Aorta (tissue), 5 donors: ENCODE measurements at regions not wholly inside any gene's neighbourhood (a gene's known extent, or its start where the extent isn't known, plus 50 kb on each side); places are given as distances from the start of the nearest gene placed in this dataset.
"Not testable (repeated sequence)": the region's sequence is repeated elsewhere in the genome, so short reads cannot be mapped to it uniquely, and the experiment has no call there.

Experiments used
- ATAC-seq: fragments of 200-7000 bp; cut with Tn5 transposase; one replicate; pipeline ENCODE4 v1.9.1; 2022; ENCODE audit warnings: moderate library complexity; ENCODE audit not compliant: low FRiP score
- DNase-seq, 2 donors: peaks; one replicate each; pipeline ENCODE4 v3.0.0-alpha.2; 2020
- H3K27ac ChIP-seq, 2 donors: one replicate each; pipeline ENCODE4 v1.5.1; 2013; ENCODE audit warnings: low read length in 2 of 2, mild to moderate bottlenecking in 2 of 2, moderate library complexity in 2 of 2, control low read depth in 1 of 2, inconsistent platforms in 1 of 2, low read depth in 1 of 2
- H3K27me3 ChIP-seq, 2 donors: one replicate each; pipeline ENCODE4 v1.6.1; 2013; ENCODE audit warnings: control low read depth in 1 of 2, low read length in 1 of 2, mild to moderate bottlenecking in 1 of 2, moderate library complexity in 1 of 2; ENCODE audit not compliant: insufficient read depth in 2 of 2, control insufficient read depth in 1 of 2
- H3K36me3 ChIP-seq, 2 donors: one replicate each; pipeline ENCODE4 v1.6.1; 2013; ENCODE audit warnings: control low read depth in 1 of 2, low read length in 1 of 2, mild to moderate bottlenecking in 1 of 2; ENCODE audit not compliant: insufficient read depth in 2 of 2, control insufficient read depth in 1 of 2
- H3K4me1 ChIP-seq, 2 donors: one replicate each; pipeline ENCODE4 v1.6.1; 2013; ENCODE audit warnings: low read length in 2 of 2, control low read depth in 1 of 2, mild to moderate bottlenecking in 1 of 2, moderate library complexity in 1 of 2; ENCODE audit not compliant: insufficient read depth in 2 of 2, control insufficient read depth in 1 of 2
- H3K4me3 ChIP-seq, 2 donors: one replicate each; pipeline ENCODE4 v1.5.1; 2013; ENCODE audit warnings: low read length in 2 of 2, control low read depth in 1 of 2, mild to moderate bottlenecking in 1 of 2
- H3K9me3 ChIP-seq: one replicate; pipeline ENCODE4 v1.6.1; 2013; ENCODE audit warnings: mild to moderate bottlenecking, low read length; ENCODE audit not compliant: control insufficient read depth
- WGBS, 2 donors: extraction: QIAGEN DNeasy Blood & Tissue Kit; methylation state at CpG; one replicate each; pipeline ENCODE4 v1.1.7; 2013; 5-methylcytosine and 5-hydroxymethylcytosine counted together
- intact Hi-C, 2 donors: fragments of 100-400 bp; cut with DNase I; formaldehyde crosslinking; loops; one replicate each; pipeline versions ENCODE4 v1.14.2 to v1.15.0; 2022
- donor health status: healthy with polysubstance abuse.
- donor health status: Bipolar disorder and iron deficiency.
- donor health status: DM: no; HTN: no; CAD: no.
- donor health status: DM: no; HTN: no; CAD: no.
- donor health status: DM: yes; HTN: yes; CAD: no.

- ATAC-seq (no peak), DNase-seq (no peak)
- Histone ChIP-seq H3K4me1 (no peaks in the 10 kb centered on the region), H3K4me3 (no peak overlapping the region), H3K36me3 (no peaks in the 10 kb centered on the region), H3K27ac (no peak overlapping the region), H3K27me3 (no peaks in the 10 kb centered on the region), H3K9me3 (no peaks in the 10 kb centered on the region)
- intact Hi-C loops, result no loop called here
- 55 to 60% methylated on average over 4 of the region's 4 CpGs for WGBS, 2 donors
Observed at GRCh38 chr1:57549300-57549699, 125.4 kb upstream of the DAB1 start.

DNA sequence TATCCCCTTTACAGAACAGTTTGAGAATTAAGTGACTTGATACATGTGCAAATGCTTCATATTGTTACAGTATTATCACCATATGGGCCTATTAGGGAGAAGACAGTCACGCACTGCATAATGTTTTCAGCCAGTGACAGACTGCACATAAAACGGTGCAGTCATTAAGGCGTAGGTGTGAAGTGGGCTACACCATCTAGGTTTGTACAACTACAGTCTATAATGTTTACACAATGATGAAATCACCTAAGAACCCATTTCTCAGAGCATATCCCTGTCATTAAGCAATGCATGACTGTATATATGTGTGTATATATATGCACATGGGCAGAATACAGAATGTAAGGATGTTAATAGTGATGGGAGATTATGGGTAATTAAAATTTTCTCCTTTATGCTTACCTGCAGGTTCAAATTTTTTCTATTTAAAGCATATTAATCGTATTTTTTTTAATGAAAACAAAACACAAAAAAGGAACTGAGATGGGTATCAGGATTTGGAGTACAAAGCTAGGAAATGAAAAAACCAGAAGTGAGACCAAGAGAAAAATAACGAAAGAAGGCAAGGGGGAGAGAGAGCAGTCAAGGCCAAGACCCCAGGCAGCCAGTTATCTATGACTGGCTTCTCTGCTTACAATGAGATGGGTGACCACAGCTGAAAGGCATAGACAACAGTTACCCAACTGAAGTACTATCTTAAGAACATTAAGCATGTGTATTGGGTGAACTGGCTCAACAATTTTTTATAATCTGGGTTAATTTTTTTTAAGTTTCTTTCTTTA, 122.9 kb upstream of the DAB1 start:
- H3K9me3 ChIP-seq, result no peaks in the 10 kb centered on the region
- no peaks in the 10 kb centered on the region for H3K27me3 ChIP-seq
- H3K4me3 ChIP-seq, result no peak overlapping the region
- ATAC-seq (no peak), DNase-seq (no peak)
- no peaks in the 10 kb centered on the region for H3K4me1 ChIP-seq
- no peak overlapping the region for H3K27ac ChIP-seq
- intact Hi-C loops, result no loop called here
- WGBS, 2 donors, result 65 to 71% methylated on average over 5 of the region's 5 CpGs
- H3K36me3 ChIP-seq, result no peaks in the 10 kb centered on the region

DNA sequence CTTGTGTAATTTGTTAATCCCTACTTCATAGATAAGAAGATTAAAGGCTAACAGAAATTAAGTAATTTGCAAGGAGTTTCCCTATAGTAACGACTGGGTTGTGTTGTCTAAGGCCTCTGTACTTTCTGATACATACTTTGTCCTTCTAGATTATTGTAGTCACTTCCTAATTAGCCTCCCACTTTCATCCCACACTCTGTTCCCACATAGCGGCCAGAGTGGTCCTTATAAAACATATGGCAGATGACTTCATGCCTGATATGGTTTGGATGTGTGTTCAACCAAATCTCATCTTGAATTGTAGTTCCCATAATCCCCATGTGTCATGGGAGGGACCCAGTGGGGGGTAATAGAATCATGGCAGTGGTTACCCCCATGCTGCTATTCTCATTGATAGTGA, 120.5 kb upstream of the DAB1 start:
- Histone ChIP-seq H3K9me3 (no peaks in the 10 kb centered on the region), H3K27me3 (no peaks in the 10 kb centered on the region), H3K27ac (no peak overlapping the region), H3K36me3 (no peaks in the 10 kb centered on the region), H3K4me1 (no peaks in the 10 kb centered on the region), H3K4me3 (no peak overlapping the region)
- whole genome bisulfite sequencing, 2 donors, result 26 to 29% methylated on average over 2 of the region's 2 CpGs
- intact Hi-C loops, result no loop called here
- ATAC-seq (no peak), DNase-seq (no peak)

- Histone ChIP-seq H3K4me1 (no peaks in the 10 kb centered on the region), H3K4me3 (no peak overlapping the region), H3K36me3 (no peaks in the 10 kb centered on the region), H3K27ac (no peak overlapping the region), H3K9me3 (no peaks in the 10 kb centered on the region), H3K27me3 (no peaks in the 10 kb centered on the region)
- intact Hi-C loops, result no loop called here
- 64 to 67% methylated on average over 5 of the region's 5 CpGs for WGBS, 2 donors
- ATAC-seq, result no peak
- DNase-seq, result no peak
Observed at GRCh38 chr1:57536749-57537423, 113.0 kb upstream of the DAB1 start.

GRCh38 chr1:57532299-57532698, 108.4 kb upstream of the DAB1 start:
- H3K36me3 ChIP-seq, result no peaks in the 10 kb centered on the region
- DNase-seq, result no peak
- H3K9me3 ChIP-seq, result no peaks in the 10 kb centered on the region
- intact Hi-C loops, result no loop called here
- 69 to 83% methylated on average over 1 of the region's 1 CpG for WGBS, 2 donors
- no peak overlapping the region for H3K27ac ChIP-seq
- no peaks in the 10 kb centered on the region for H3K27me3 ChIP-seq
- no peak overlapping the region for H3K4me3 ChIP-seq
- no peaks in the 10 kb centered on the region for H3K4me1 ChIP-seq
- no peak for ATAC-seq

- H3K27ac ChIP-seq, DNase-seq, H3K36me3 ChIP-seq, H3K4me3 ChIP-seq, H3K27me3 ChIP-seq, intact Hi-C loops, H3K4me1 ChIP-seq, ATAC-seq, H3K9me3 ChIP-seq: not testable (repeated sequence)
- 58% methylated on average over 2 of the region's 2 CpGs for WGBS, 2 donors
Observed at GRCh38 chr1:57530911-57531260, 107.0 kb upstream of the DAB1 start.

- 81 to 85% methylated on average over 3 of the region's 3 CpGs for WGBS, 2 donors
- no peak overlapping the region for H3K4me3 ChIP-seq
- no peak for DNase-seq
- ATAC-seq, result no peak
- no peaks in the 10 kb centered on the region for H3K4me1 ChIP-seq
- H3K27ac ChIP-seq, result no peak overlapping the region
- no peaks in the 10 kb centered on the region for H3K36me3 ChIP-seq
- no peaks in the 10 kb centered on the region for H3K27me3 ChIP-seq
- H3K9me3 ChIP-seq, result no peaks in the 10 kb centered on the region
- intact Hi-C loops, result no loop called here
Observed at GRCh38 chr1:57530206-57530910, 106.5 kb upstream of the DAB1 start.

- Histone ChIP-seq H3K36me3 (no peaks in the 10 kb centered on the region), H3K27ac (no peak overlapping the region), H3K9me3 (no peaks in the 10 kb centered on the region), H3K4me1 (no peaks in the 10 kb centered on the region), H3K27me3 (no peaks in the 10 kb centered on the region), H3K4me3 (no peak overlapping the region)
- ATAC-seq (no peak), DNase-seq (no peak)
- 91 to 95% methylated on average over 3 of the region's 3 CpGs for WGBS, 2 donors
- intact Hi-C loops, result no loop called here
Observed at GRCh38 chr1:57522575-57522974, 98.7 kb upstream of the DAB1 start.
